GM21360 (cell line): ENCODE measurements at regions not wholly inside any gene's neighbourhood (a gene's known extent, or its start where the extent isn't known, plus 50 kb on each side); places are given as distances from the start of the nearest gene placed in this dataset.
"Not testable (repeated sequence)": the region's sequence is repeated elsewhere in the genome, so short reads cannot be mapped to it uniquely, and the experiment has no call there.

Experiments used
- ATAC-seq: cut with Tn5 transposase; IDR thresholded peaks from one replicate; pipeline ENCODE4 v1.9.1; 2021; ENCODE audit warnings: mild to moderate bottlenecking, moderate library complexity; ENCODE audit not compliant: unreplicated experiment

- not testable (repeated sequence) for ATAC-seq
Observed at GRCh38 chr2:131733530-131733929, 205.8 kb downstream of the CCDC74A start.

GRCh38 chr2:131736406-131736805, 208.7 kb downstream of the CCDC74A start:
- ATAC-seq = peak; percentile 99

- ATAC-seq = not testable (repeated sequence)
Observed at GRCh38 chr2:131738533-131738932, 210.8 kb downstream of the CCDC74A start.

GRCh38 chr2:131738996-131739434, 211.3 kb downstream of the CCDC74A start:
- ATAC-seq = not testable (repeated sequence)

- ATAC-seq = no peak
Observed at GRCh38 chr2:131753640-131754561, 226.2 kb downstream of the CCDC74A start.

GRCh38 chr2:131754929-131755720, 227.4 kb downstream of the CCDC74A start:
- ATAC-seq = no peak

- ATAC-seq = no peak
Observed at GRCh38 chr2:131756141-131756907, 228.6 kb downstream of the CCDC74A start.

GRCh38 chr2:131758941-131759340, 231.3 kb downstream of the CCDC74A start:
- ATAC-seq = not testable (repeated sequence)

- ATAC-seq = not testable (repeated sequence)
Observed at GRCh38 chr2:131774955-131775555, 247.4 kb downstream of the CCDC74A start.

GRCh38 chr2:131775903-131776506, 248.3 kb downstream of the CCDC74A start:
- not testable (repeated sequence) for ATAC-seq

- not testable (repeated sequence) for ATAC-seq
Observed at GRCh38 chr2:131780446-131780845, 252.8 kb downstream of the CCDC74A start.

GRCh38 chr2:131801210-131801744, 273.6 kb downstream of the CCDC74A start:
- no peak for ATAC-seq

GRCh38 chr2:131801745-131802350, 274.2 kb downstream of the CCDC74A start:
- peak; percentile 96 for ATAC-seq

GRCh38 chr2:131802351-131802836, 274.7 kb downstream of the CCDC74A start:
- not testable (repeated sequence) for ATAC-seq

GRCh38 chr2:131803237-131803636, 275.5 kb downstream of the CCDC74A start:
- ATAC-seq = not testable (repeated sequence)

- not testable (repeated sequence) for ATAC-seq
Observed at GRCh38 chr2:131812605-131813004, 284.9 kb downstream of the CCDC74A start.

GRCh38 chr2:131813378-131813777, 285.7 kb downstream of the CCDC74A start:
- ATAC-seq = not testable (repeated sequence)

GRCh38 chr2:131818267-131818973, 290.7 kb downstream of the CCDC74A start:
- not testable (repeated sequence) for ATAC-seq
